H9 (cell line): ENCODE measurements at regions not wholly inside any gene's neighbourhood (a gene's known extent, or its start where the extent isn't known, plus 50 kb on each side); places are given as distances from the start of the nearest gene placed in this dataset.

Source experiments
- DNase-seq: peaks from one replicate; pipeline ENCODE4 v3.0.0-alpha.2; 2017
- H2AFZ ChIP-seq: one replicate; pipeline ENCODE4 v1.6.1; 2013; ENCODE audit warnings: mild to moderate bottlenecking, low read length, control low read depth, moderate library complexity
- H2AK5ac ChIP-seq: 2 replicates; pipeline ENCODE4 v1.6.1; 2013; ENCODE audit warnings: low read length, control low read depth, mixed read lengths; ENCODE audit not compliant: insufficient read length
- H2BK120ac ChIP-seq: one replicate; pipeline ENCODE4 v1.6.1; 2013; ENCODE audit warnings: low read depth, mild to moderate bottlenecking, low read length, control low read depth, inconsistent platforms; ENCODE audit not compliant: poor library complexity, severe bottlenecking
- H2BK12ac ChIP-seq: 2 replicates; pipeline ENCODE4 v1.6.1; 2013; ENCODE audit warnings: low read length, control low read depth, mixed read lengths, low read depth; ENCODE audit not compliant: insufficient read length
- H2BK15ac ChIP-seq: 2 replicates; pipeline ENCODE4 v1.6.1; 2013; ENCODE audit warnings: low read depth, low read length, control low read depth
- H2BK20ac ChIP-seq: one replicate; pipeline ENCODE4 v1.6.1; 2013; ENCODE audit warnings: low read depth, mild to moderate bottlenecking, low read length, control low read depth, inconsistent platforms; ENCODE audit not compliant: poor library complexity, severe bottlenecking
- H2BK5ac ChIP-seq: 2 replicates; pipeline ENCODE4 v1.6.1; 2013; ENCODE audit warnings: low read length, control low read depth, mixed read lengths; ENCODE audit not compliant: insufficient read length
- H3K14ac ChIP-seq: 2 replicates; pipeline ENCODE4 v1.6.1; 2013; ENCODE audit warnings: low read length, control low read depth; ENCODE audit not compliant: insufficient read depth
- H3K18ac ChIP-seq: 2 replicates; pipeline ENCODE4 v1.6.1; 2013; ENCODE audit warnings: low read depth, mild to moderate bottlenecking, mixed read lengths, low read length, control low read depth; ENCODE audit not compliant: insufficient read length
- H3K23ac ChIP-seq: 2 replicates; pipeline ENCODE4 v1.6.1; 2013; ENCODE audit warnings: low read length, control low read depth, mixed read lengths, low read depth; ENCODE audit not compliant: insufficient read length
- H3K23me2 ChIP-seq: 2 replicates; pipeline ENCODE4 v1.6.1; 2013; ENCODE audit warnings: low read depth, mild to moderate bottlenecking, mixed read lengths, low read length, control low read depth; ENCODE audit not compliant: insufficient read length, poor library complexity, severe bottlenecking
- H3K27ac ChIP-seq: 2 replicates; pipeline ENCODE4 v1.5.1; 2013; ENCODE audit warnings: low read length, control low read depth, mixed read lengths, low read depth; ENCODE audit not compliant: insufficient read length
- H3K27me3 ChIP-seq: 2 replicates; pipeline ENCODE4 v1.6.1; 2013; ENCODE audit warnings: low read length, control low read depth, inconsistent platforms; ENCODE audit not compliant: insufficient read depth
- H3K4ac ChIP-seq: 2 replicates; pipeline ENCODE4 v1.6.1; 2013; ENCODE audit warnings: low read depth, mild to moderate bottlenecking, control low read depth, inconsistent platforms, low read length, moderate library complexity
- H3K4me1 ChIP-seq: 2 replicates; pipeline ENCODE4 v1.6.1; 2013; ENCODE audit warnings: low read length, control low read depth, inconsistent platforms; ENCODE audit not compliant: insufficient read depth
- H3K4me2 ChIP-seq: 2 replicates; pipeline ENCODE4 v1.6.1; 2013; ENCODE audit warnings: low read length, control low read depth, mixed read lengths; ENCODE audit not compliant: insufficient read length, insufficient read depth
- H3K56ac ChIP-seq: 2 replicates; pipeline ENCODE4 v1.6.1; 2013; ENCODE audit warnings: low read depth, mild to moderate bottlenecking, mixed read lengths, low read length, control low read depth; ENCODE audit not compliant: insufficient read length
- H3K79me1 ChIP-seq: 2 replicates; pipeline ENCODE4 v1.6.1; 2013; ENCODE audit warnings: low read depth, mild to moderate bottlenecking, moderate library complexity, low read length, control low read depth, inconsistent platforms; ENCODE audit not compliant: insufficient read depth, poor library complexity, severe bottlenecking
- H3K79me2 ChIP-seq: 2 replicates; pipeline ENCODE4 v1.6.1; 2013; ENCODE audit warnings: low read length, control low read depth, inconsistent platforms; ENCODE audit not compliant: insufficient read depth
- H3K9ac ChIP-seq: 2 replicates; pipeline ENCODE4 v1.6.1; 2013; ENCODE audit warnings: low read length, control low read depth, mixed read lengths; ENCODE audit not compliant: insufficient read length; ENCODE audit errors: extremely low read depth
- H3K9me3 ChIP-seq: one replicate; pipeline ENCODE4 v1.6.1; 2013; ENCODE audit warnings: low read depth, low read length, inconsistent platforms; ENCODE audit not compliant: control insufficient read depth
- H3T11ph ChIP-seq: one replicate; pipeline ENCODE4 v1.6.1; 2013; ENCODE audit warnings: mild to moderate bottlenecking, low read length, control low read depth, inconsistent platforms
- H4K20me1 ChIP-seq: one replicate; pipeline ENCODE4 v1.6.1; 2013; ENCODE audit not compliant: control insufficient read depth, insufficient read length, insufficient read depth
- H4K5ac ChIP-seq: 2 replicates; pipeline ENCODE4 v1.6.1; 2013; ENCODE audit warnings: low read depth, mild to moderate bottlenecking, mixed read lengths, low read length, control low read depth; ENCODE audit not compliant: insufficient read length
- H4K8ac ChIP-seq: replicated peaks from 2 replicates; pipeline ENCODE4 v1.6.1; 2013; ENCODE audit warnings: low read length, control low read depth, mixed read lengths, low read depth; ENCODE audit not compliant: insufficient read length
- H4K91ac ChIP-seq: 2 replicates; pipeline ENCODE4 v1.6.1; 2013; ENCODE audit warnings: low read depth, mild to moderate bottlenecking, moderate library complexity, mixed read lengths, low read length, control low read depth; ENCODE audit not compliant: insufficient read length
- H3K27ac Mint-ChIP-seq, 3 experiments: 2 replicates in 2 of 3; 3 replicates in 1 of 3; pipeline ENCODE4 v1.8.0; 2020 to 2021; ENCODE audit warnings: mixed read lengths in 3 of 3, mild to moderate bottlenecking in 1 of 3, moderate library complexity in 1 of 3
- H3K27me3 Mint-ChIP-seq: 2 replicates; pipeline ENCODE4 v1.8.0; 2021; ENCODE audit warnings: low read depth, mild to moderate bottlenecking, moderate library complexity, mixed read lengths
- H3K36me3 Mint-ChIP-seq, 3 experiments: 2 replicates in 2 of 3; 3 replicates in 1 of 3; pipeline ENCODE4 v1.8.0; 2020 to 2021; ENCODE audit warnings: low read depth in 3 of 3, mixed read lengths in 3 of 3; ENCODE audit not compliant: insufficient read depth in 1 of 3
- H3K4me1 Mint-ChIP-seq, 2 experiments: 2 replicates each; pipeline ENCODE4 v1.8.0; 2020; ENCODE audit warnings: mixed read lengths in 2 of 2
- H3K4me3 Mint-ChIP-seq, 2 experiments: 2 replicates in 1 of 2; 3 replicates in 1 of 2; pipeline ENCODE4 v1.8.0; 2020 to 2021; ENCODE audit warnings: mild to moderate bottlenecking in 2 of 2, mixed read lengths in 2 of 2, moderate library complexity in 1 of 2
- H3K9me3 Mint-ChIP-seq, 2 experiments: 2 replicates in 1 of 2; 3 replicates in 1 of 2; pipeline ENCODE4 v1.8.0; 2020; ENCODE audit warnings: mild to moderate bottlenecking in 2 of 2, mixed read lengths in 2 of 2, moderate library complexity in 1 of 2
- CTCF ChIP-seq: fragments of 200-600 bp; sonication (generic); conservative IDR thresholded peaks from 3 replicates; pipeline ENCODE4 v1.8.0; 2021; ENCODE audit warnings: antibody characterized with exemption, mild to moderate bottlenecking
- WGBS: extraction: QIAGEN DNeasy Blood & Tissue Kit; methylation state at CpG from one replicate; pipeline ENCODE4 v1.1.7; 2013; ENCODE audit warnings: missing lambda C conversion rate, low lambda C conversion rate, mixed read lengths; ENCODE audit not compliant: insufficient read length; ENCODE audit errors: extremely low coverage; 5-methylcytosine and 5-hydroxymethylcytosine counted together

- Histone ChIP-seq H3K4me2 (no peak overlapping the region), H3K27me3 (no peaks in the 10 kb centered on the region), H2BK15ac (no peak overlapping the region), H3K23me2 (no peaks in the 10 kb centered on the region), H3K27ac (no peak overlapping the region), H3K4ac (no peak overlapping the region), H3K56ac (no peak overlapping the region), H2BK120ac (no peak overlapping the region), H3T11ph (no peak overlapping the region), H3K9ac (no peak overlapping the region), H2AFZ (no peak overlapping the region), H3K79me1 (no peaks in the 10 kb centered on the region), H3K79me2 (no peaks in the 10 kb centered on the region), H2AK5ac (no peak overlapping the region), H2BK5ac (no peak overlapping the region), H4K91ac (no peak overlapping the region), H4K20me1 (no peaks in the 10 kb centered on the region), H3K23ac (no peak overlapping the region), H4K5ac (no peak overlapping the region), H3K9me3 (no peaks in the 10 kb centered on the region), H2BK20ac (no peak overlapping the region), H3K14ac (no peak overlapping the region), H4K8ac (no peak overlapping the region), H2BK12ac (no peak overlapping the region), H3K18ac (no peak overlapping the region), H3K4me1 (no peaks in the 10 kb centered on the region)
- Mint-ChIP-seq H3K4me3 (no peak overlapping the region), H3K36me3 (no peaks in the 10 kb centered on the region), H3K27me3 (no peaks in the 10 kb centered on the region; the same call in 1 of the 2 replicates), H3K27ac (no peak overlapping the region), H3K9me3 (no peaks in the 10 kb centered on the region), H3K4me1 (peaks cover 12% of the 10 kb centered on the region in 2 experiments)
- no peak for DNase-seq
- no peak for TF ChIP-seq CTCF
- WGBS = no CpG with 5 or more reads among the region's 2 CpGs
Observed at GRCh38 chr16:77548766-77549165, 113.9 kb upstream of the ADAMTS18 start.
